K562 (cell line): ENCODE measurements at regions not wholly inside any gene's neighbourhood (a gene's known extent, or its start where the extent isn't known, plus 50 kb on each side); places are given as distances from the start of the nearest gene placed in this dataset.

Experiments used
- ATAC-seq: fragments of 200-7000 bp; cut with Tn5 transposase; 3 replicates; pipeline ENCODE4 v1.9.1; 2020; ENCODE audit warnings: moderate library complexity
- BruUV-seq: library from RNA; stranded (reverse); fragments of 400-500 nt; replicated peaks from 2 replicates; lab custom pipeline; 2021; lab: Mats Ljungman, UMichigan
- CTCF ChIA-PET: fragments of 300-600 bp; formaldehyde crosslinking; extraction: SDS; loops from one replicate; lab custom pipeline; 2021; ENCODE audit warnings: low intra/inter-chr PET ratio; lab: Yijun Ruan, JAX
- POLR2A ChIA-PET: fragments of 300-600, 350-650 bp; sonication (Branson Sonifier 250); formaldehyde crosslinking; extraction: SDS; loops from one replicate; lab custom pipeline; 2021; ENCODE audit warnings: antibody characterized with exemption, inconsistent platforms; lab: Yijun Ruan, JAX
- DNase-seq, 4 experiments: peaks; one replicate each; pipeline versions ENCODE4 v3.0.0 to v3.0.0-alpha.2; 2011 to 2018; ENCODE audit warnings: low spot score in 3 of 4, mixed read lengths in 3 of 4; ENCODE audit errors: extremely low read depth in 1 of 4
- FAIRE-seq: peaks from 2 replicates; lab custom pipeline; 2011; peaks lifted over from hg19 to GRCh38; lab: Jason Lieb, UNC
- H2AFZ ChIP-seq: 2 replicates; pipeline ENCODE4 v1.6.0; 2011; ENCODE audit warnings: low read depth, low read length, control low read depth, inconsistent platforms
- H3K27ac ChIP-seq: fragments of 200-600 bp; 3 replicates; pipeline ENCODE4 v1.8.0; 2011; ENCODE audit warnings: low read depth, mild to moderate bottlenecking, control low read depth, inconsistent platforms, low read length, moderate library complexity, mixed read lengths; ENCODE audit errors: extremely low read depth
- H3K27me3 ChIP-seq, 2 experiments: fragments of 300-600 bp in 1 of 2; 2 replicates in 1 of 2; 3 replicates in 1 of 2; pipeline versions ENCODE4 v1.6.0 to v1.8.0; 2011; ENCODE audit warnings: inconsistent platforms in 2 of 2, low read length in 2 of 2, mild to moderate bottlenecking in 1 of 2, mixed read lengths in 1 of 2, moderate library complexity in 1 of 2; ENCODE audit not compliant: control insufficient read depth in 2 of 2, insufficient read depth in 2 of 2
- H3K36me3 ChIP-seq: fragments of 300-600 bp; 3 replicates; pipeline ENCODE4 v1.8.0; 2011; ENCODE audit warnings: mild to moderate bottlenecking, low read length, inconsistent platforms; ENCODE audit not compliant: control insufficient read depth, insufficient read depth
- H3K4me1 ChIP-seq, 2 experiments: fragments of 200-600 bp in 1 of 2; replicated peaks in 1 of 2; 2 replicates in 1 of 2; 3 replicates in 1 of 2; pipeline versions ENCODE4 v1.5.1 to v1.8.0; 2011; ENCODE audit warnings: inconsistent platforms in 2 of 2, low read length in 2 of 2, mild to moderate bottlenecking in 1 of 2, mixed read lengths in 1 of 2, moderate library complexity in 1 of 2; ENCODE audit not compliant: control insufficient read depth in 2 of 2, insufficient read depth in 2 of 2
- H3K4me2 ChIP-seq: 2 replicates; pipeline ENCODE4 v1.6.1; 2011; ENCODE audit warnings: low read length, control low read depth, inconsistent platforms, mixed read lengths; ENCODE audit not compliant: insufficient read depth
- H3K4me3 ChIP-seq: fragments of 200-600 bp; sonication (generic), shearing (Covaris generic); 2 replicates; pipeline ENCODE4 v1.5.1; 2016; ENCODE audit warnings: control low read depth, inconsistent platforms
- H3K79me2 ChIP-seq: fragments of 200-600 bp; 3 replicates; pipeline ENCODE4 v1.8.0; 2011; ENCODE audit warnings: low read length, inconsistent platforms; ENCODE audit not compliant: control insufficient read depth, insufficient read depth
- H3K9ac ChIP-seq, 2 experiments: 2 replicates each; pipeline versions ENCODE4 v1.6.0 to v1.6.1; 2011; ENCODE audit warnings: low read depth in 2 of 2, low read length in 2 of 2, control low read depth in 1 of 2, inconsistent platforms in 1 of 2, mild to moderate bottlenecking in 1 of 2, mixed read lengths in 1 of 2; ENCODE audit not compliant: insufficient read depth in 1 of 2
- H3K9me1 ChIP-seq: one replicate; pipeline ENCODE4 v1.6.0; 2011; ENCODE audit warnings: inconsistent platforms, mild to moderate bottlenecking, low read length, moderate library complexity; ENCODE audit not compliant: control insufficient read depth, insufficient read depth
- H3K9me3 ChIP-seq: replicated peaks from 2 replicates; pipeline ENCODE4 v1.5.1; 2011; ENCODE audit warnings: low read depth, low read length, inconsistent platforms; ENCODE audit not compliant: control insufficient read depth, insufficient read depth
- H4K20me1 ChIP-seq: replicated peaks from 2 replicates; pipeline ENCODE4 v1.6.1; 2011; ENCODE audit warnings: low read length, inconsistent platforms, mixed read lengths; ENCODE audit not compliant: control insufficient read depth, insufficient read depth
- KDM2B ChIP-seq: fragments of 250-450 bp; sonication (Bioruptor Pico); IDR thresholded peaks from 2 replicates; pipeline ENCODE4 v1.8.0; 2021; ENCODE audit warnings: mild to moderate bottlenecking, moderate library complexity
- KLF10 ChIP-seq: fragments of 250-450 bp; sonication (Bioruptor Pico); IDR thresholded peaks from 2 replicates; pipeline ENCODE4 v1.6.1; 2021; ENCODE audit warnings: matching md5 sums
- TAF9B ChIP-seq: fragments of 450-650 bp; IDR thresholded peaks from 2 replicates; pipeline ENCODE4 v1.6.1; 2018; ENCODE audit warnings: mild to moderate bottlenecking; ENCODE audit not compliant: partially characterized antibody
- TCF7 ChIP-seq: sonication (generic); IDR thresholded peaks from 2 replicates; pipeline ENCODE4 v1.6.1; 2016; ENCODE audit warnings: antibody characterized with exemption, borderline replicate concordance
- ZBTB7A ChIP-seq: IDR thresholded peaks from 2 replicates; pipeline ENCODE4 v1.6.1; 2011; ENCODE audit warnings: low read depth, mild to moderate bottlenecking, low read length, moderate library complexity, borderline replicate concordance; ENCODE audit not compliant: control insufficient read depth
- ZNF224 ChIP-seq: sonication (generic); formaldehyde crosslinking; IDR thresholded peaks from 2 replicates; pipeline ENCODE4 v1.8.0; 2022; ENCODE audit warnings: mild to moderate bottlenecking, missing genetic modification reagents
- ZNF239 ChIP-seq: fragments of 250-450 bp; sonication (Bioruptor Pico); IDR thresholded peaks from 2 replicates; pipeline ENCODE4 v1.4.0; 2020; ENCODE audit warnings: mild to moderate bottlenecking
- WGBS: fragments of 100-300 bp; shearing (Covaris generic); methylation state at CpG from one replicate; pipeline ENCODE4 v1.1.6; 2016; ENCODE audit warnings: low coverage, mixed read lengths; ENCODE audit not compliant: insufficient coverage; ENCODE audit errors: missing lambda C conversion rate; 5-methylcytosine and 5-hydroxymethylcytosine counted together
- in situ Hi-C: fragments of 300-500 bp; cut with MboI; formaldehyde crosslinking; loops from 4 replicates; pipeline ENCODE4 v1.15.0; 2018; ENCODE audit warnings: inconsistent platforms, mixed read lengths
- intact Hi-C: fragments of 100-400 bp; cut with micrococcal nuclease; formaldehyde crosslinking; loops from 2 replicates; pipeline ENCODE4 v1.14.2; 2022
- TF ChIP-seq, protein P1 (sequence below): fragments of 450-650 bp; IDR thresholded peaks from 2 replicates; pipeline ENCODE4 v1.6.1; 2016; ENCODE audit warnings: borderline replicate concordance
- TF ChIP-seq, protein P2 (sequence below): fragments of 250-450 bp; sonication (Bioruptor Pico); IDR thresholded peaks from 2 replicates; pipeline ENCODE4 v1.8.0; 2022; ENCODE audit warnings: inconsistent platforms, mild to moderate bottlenecking, moderate library complexity, borderline replicate concordance
- TF ChIP-seq, protein P3 (sequence below): fragments of 450-650 bp; formaldehyde crosslinking; IDR thresholded peaks from 2 replicates; pipeline ENCODE4 v1.4.0; 2020; ENCODE audit warnings: mild to moderate bottlenecking, moderate library complexity
- TF ChIP-seq, protein P4 (sequence below): sonication (generic); formaldehyde crosslinking; IDR thresholded peaks from 2 replicates; pipeline ENCODE4 v1.8.0; 2022; ENCODE audit warnings: missing genetic modification reagents, mild to moderate bottlenecking, borderline replicate concordance
- TF ChIP-seq, protein P5 (sequence below): fragments of 450-650 bp; IDR thresholded peaks from 2 replicates; pipeline ENCODE4 v1.6.1; 2017; ENCODE audit warnings: antibody characterized with exemption, mild to moderate bottlenecking

DNA sequence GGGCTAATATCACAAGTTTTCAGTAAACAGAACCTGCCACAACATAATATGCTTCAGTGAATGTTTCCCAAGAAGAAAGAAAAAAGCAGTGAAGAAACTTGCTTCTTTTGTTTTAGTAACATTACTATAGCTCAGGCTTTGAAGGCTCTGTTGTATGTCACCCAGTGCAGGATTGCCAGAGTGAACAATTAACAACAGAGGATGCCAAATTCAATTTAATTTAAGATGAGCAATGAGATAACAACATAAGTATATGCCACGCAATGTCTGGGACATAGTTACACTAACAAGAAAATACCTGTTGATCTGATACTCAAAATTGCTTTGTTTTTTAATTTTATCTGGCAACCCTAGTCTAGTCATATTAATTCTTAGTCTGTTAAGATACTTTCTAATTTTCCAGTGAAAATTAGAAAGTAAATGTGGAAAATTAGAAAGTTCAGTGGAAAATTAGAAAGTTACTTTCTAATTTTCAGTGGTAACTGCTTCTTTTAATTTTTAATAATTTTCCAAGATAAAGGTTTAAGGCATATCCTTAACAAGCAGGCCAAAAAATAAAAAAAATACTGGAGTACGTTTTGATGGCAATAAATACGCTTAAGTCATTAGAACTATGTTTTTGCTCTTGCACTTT is 336.3 kb downstream of the SLITRK6 start:
- Histone ChIP-seq H3K9me3 (no peaks in the 10 kb centered on the region), H3K36me3 (no peaks in the 10 kb centered on the region), H3K27ac (no peak overlapping the region), H4K20me1 (no peaks in the 10 kb centered on the region), H3K4me3 (no peak overlapping the region), H2AFZ (no peak overlapping the region), H3K4me1 (no peaks in the 10 kb centered on the region), H3K27me3 (no peaks in the 10 kb centered on the region), H3K79me2 (no peaks in the 10 kb centered on the region), H3K9ac (no peak overlapping the region), H3K4me2 (no peak overlapping the region), H3K9me1 (no peaks in the 10 kb centered on the region)
- in situ Hi-C loops: no loop called here
- 0% methylated on average over 3 of the region's 3 CpGs for WGBS
- CTCF ChIA-PET: no interaction called here
- FAIRE-seq (no peak), ATAC-seq (no peak), DNase-seq (no peak)
- POLR2A ChIA-PET: no interaction called here
- intact Hi-C loops: no loop called here
- BruUV-seq: no TSS peak
- TF ChIP-seq TCF7 (no peak), KLF10 (no peak), ZNF239 (CRISPR knock-in tag) (no peak), TAF9B (no peak), KDM2B (no peak), ZBTB7A (no peak), ZNF224 (CRISPR knock-in tag) (no peak)
- TF ChIP-seq, protein P1, sequence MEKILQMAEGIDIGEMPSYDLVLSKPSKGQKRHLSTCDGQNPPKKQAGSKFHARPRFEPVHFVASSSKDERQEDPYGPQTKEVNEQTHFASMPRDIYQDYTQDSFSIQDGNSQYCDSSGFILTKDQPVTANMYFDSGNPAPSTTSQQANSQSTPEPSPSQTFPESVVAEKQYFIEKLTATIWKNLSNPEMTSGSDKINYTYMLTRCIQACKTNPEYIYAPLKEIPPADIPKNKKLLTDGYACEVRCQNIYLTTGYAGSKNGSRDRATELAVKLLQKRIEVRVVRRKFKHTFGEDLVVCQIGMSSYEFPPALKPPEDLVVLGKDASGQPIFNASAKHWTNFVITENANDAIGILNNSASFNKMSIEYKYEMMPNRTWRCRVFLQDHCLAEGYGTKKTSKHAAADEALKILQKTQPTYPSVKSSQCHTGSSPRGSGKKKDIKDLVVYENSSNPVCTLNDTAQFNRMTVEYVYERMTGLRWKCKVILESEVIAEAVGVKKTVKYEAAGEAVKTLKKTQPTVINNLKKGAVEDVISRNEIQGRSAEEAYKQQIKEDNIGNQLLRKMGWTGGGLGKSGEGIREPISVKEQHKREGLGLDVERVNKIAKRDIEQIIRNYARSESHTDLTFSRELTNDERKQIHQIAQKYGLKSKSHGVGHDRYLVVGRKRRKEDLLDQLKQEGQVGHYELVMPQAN: no peak
- TF ChIP-seq, protein P2, sequence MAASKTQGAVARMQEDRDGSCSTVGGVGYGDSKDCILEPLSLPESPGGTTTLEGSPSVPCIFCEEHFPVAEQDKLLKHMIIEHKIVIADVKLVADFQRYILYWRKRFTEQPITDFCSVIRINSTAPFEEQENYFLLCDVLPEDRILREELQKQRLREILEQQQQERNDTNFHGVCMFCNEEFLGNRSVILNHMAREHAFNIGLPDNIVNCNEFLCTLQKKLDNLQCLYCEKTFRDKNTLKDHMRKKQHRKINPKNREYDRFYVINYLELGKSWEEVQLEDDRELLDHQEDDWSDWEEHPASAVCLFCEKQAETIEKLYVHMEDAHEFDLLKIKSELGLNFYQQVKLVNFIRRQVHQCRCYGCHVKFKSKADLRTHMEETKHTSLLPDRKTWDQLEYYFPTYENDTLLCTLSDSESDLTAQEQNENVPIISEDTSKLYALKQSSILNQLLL (CRISPR knock-in tag): no peak
- TF ChIP-seq, protein P3, sequence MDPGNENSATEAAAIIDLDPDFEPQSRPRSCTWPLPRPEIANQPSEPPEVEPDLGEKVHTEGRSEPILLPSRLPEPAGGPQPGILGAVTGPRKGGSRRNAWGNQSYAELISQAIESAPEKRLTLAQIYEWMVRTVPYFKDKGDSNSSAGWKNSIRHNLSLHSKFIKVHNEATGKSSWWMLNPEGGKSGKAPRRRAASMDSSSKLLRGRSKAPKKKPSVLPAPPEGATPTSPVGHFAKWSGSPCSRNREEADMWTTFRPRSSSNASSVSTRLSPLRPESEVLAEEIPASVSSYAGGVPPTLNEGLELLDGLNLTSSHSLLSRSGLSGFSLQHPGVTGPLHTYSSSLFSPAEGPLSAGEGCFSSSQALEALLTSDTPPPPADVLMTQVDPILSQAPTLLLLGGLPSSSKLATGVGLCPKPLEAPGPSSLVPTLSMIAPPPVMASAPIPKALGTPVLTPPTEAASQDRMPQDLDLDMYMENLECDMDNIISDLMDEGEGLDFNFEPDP (CRISPR knock-in tag): no peak
- TF ChIP-seq, protein P4, sequence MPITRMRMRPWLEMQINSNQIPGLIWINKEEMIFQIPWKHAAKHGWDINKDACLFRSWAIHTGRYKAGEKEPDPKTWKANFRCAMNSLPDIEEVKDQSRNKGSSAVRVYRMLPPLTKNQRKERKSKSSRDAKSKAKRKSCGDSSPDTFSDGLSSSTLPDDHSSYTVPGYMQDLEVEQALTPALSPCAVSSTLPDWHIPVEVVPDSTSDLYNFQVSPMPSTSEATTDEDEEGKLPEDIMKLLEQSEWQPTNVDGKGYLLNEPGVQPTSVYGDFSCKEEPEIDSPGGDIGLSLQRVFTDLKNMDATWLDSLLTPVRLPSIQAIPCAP: no peak
- TF ChIP-seq, protein P5, sequence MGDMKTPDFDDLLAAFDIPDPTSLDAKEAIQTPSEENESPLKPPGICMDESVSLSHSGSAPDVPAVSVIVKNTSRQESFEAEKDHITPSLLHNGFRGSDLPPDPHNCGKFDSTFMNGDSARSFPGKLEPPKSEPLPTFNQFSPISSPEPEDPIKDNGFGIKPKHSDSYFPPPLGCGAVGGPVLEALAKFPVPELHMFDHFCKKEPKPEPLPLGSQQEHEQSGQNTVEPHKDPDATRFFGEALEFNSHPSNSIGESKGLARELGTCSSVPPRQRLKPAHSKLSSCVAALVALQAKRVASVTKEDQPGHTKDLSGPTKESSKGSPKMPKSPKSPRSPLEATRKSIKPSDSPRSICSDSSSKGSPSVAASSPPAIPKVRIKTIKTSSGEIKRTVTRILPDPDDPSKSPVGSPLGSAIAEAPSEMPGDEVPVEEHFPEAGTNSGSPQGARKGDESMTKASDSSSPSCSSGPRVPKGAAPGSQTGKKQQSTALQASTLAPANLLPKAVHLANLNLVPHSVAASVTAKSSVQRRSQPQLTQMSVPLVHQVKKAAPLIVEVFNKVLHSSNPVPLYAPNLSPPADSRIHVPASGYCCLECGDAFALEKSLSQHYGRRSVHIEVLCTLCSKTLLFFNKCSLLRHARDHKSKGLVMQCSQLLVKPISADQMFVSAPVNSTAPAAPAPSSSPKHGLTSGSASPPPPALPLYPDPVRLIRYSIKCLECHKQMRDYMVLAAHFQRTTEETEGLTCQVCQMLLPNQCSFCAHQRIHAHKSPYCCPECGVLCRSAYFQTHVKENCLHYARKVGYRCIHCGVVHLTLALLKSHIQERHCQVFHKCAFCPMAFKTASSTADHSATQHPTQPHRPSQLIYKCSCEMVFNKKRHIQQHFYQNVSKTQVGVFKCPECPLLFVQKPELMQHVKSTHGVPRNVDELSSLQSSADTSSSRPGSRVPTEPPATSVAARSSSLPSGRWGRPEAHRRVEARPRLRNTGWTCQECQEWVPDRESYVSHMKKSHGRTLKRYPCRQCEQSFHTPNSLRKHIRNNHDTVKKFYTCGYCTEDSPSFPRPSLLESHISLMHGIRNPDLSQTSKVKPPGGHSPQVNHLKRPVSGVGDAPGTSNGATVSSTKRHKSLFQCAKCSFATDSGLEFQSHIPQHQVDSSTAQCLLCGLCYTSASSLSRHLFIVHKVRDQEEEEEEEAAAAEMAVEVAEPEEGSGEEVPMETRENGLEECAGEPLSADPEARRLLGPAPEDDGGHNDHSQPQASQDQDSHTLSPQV: no peak
